Tibial nerve (tissue), 4 donors: ENCODE measurements at regions not wholly inside any gene's neighbourhood (a gene's known extent, or its start where the extent isn't known, plus 50 kb on each side); places are given as distances from the start of the nearest gene placed in this dataset.

Source experiments
- CTCF ChIP-seq, 5 experiments: fragments of 200-600 bp in 3 of 5; fragments of 450-650 bp in 2 of 5; sonication (generic) in 3 of 5; IDR thresholded peaks; one replicate each; pipeline ENCODE4 v1.5.1; 2016 to 2019; ENCODE audit warnings: antibody characterized with exemption in 5 of 5, mild to moderate bottlenecking in 3 of 5, moderate library complexity in 2 of 5
- EP300 ChIP-seq, 2 donors: sonication (generic); formaldehyde crosslinking; IDR thresholded peaks; one replicate each; pipeline ENCODE4 v1.6.1; 2017; ENCODE audit warnings: antibody characterized with exemption in 2 of 2, mild to moderate bottlenecking in 1 of 2
- POLR2A ChIP-seq, 2 donors: fragments of 450-650 bp; IDR thresholded peaks; one replicate each; pipeline ENCODE4 v1.6.1; 2017; ENCODE audit warnings: antibody characterized with exemption in 2 of 2, mild to moderate bottlenecking in 2 of 2, moderate library complexity in 2 of 2

DNA sequence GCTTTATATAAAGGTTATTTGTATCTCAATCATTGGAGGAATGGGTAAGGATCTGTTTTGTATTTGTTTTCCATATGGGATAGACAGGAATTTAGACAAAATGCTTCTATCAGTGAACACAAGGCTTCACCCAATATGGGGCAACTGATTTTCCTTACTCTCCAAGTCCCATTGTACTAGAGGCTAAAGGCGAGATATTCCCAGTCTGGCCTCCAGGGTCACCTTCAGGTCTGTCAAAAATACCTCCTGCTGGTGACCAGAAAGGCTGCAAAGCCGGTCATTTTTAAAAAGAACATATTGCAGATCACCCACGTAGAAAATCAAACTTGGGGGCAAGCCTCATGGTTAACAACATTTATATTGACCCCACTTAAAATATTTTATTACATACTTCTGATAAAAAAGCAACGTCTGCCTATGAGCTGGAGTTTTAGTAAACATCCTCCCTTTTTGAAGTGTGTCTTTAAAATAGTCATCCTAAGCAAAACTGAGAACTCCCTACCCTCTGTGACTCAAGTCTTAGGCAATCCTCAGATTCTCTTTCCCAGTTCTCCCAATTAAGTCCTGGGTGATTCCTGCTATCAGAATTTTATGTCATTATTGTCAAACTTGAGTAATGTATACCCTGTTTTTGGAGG is 276.6 kb downstream of the MREG start:
- TF ChIP-seq CTCF (IDR thresholded peaks at IDR 0.05) = no peak
- no peak for TF ChIP-seq POLR2A (IDR thresholded peaks at IDR 0.05)
- peak in 1 of 2 donors; percentile 30 for TF ChIP-seq EP300 (IDR thresholded peaks at IDR 0.05)
